Kidney glomerular epithelial cell (primary cell): ENCODE measurements at regions not wholly inside any gene's neighbourhood (a gene's known extent, or its start where the extent isn't known, plus 50 kb on each side); places are given as distances from the start of the nearest gene placed in this dataset.

ENCODE experiments used
- DNase-seq: peaks from one replicate; lab custom pipeline; 2025; lab: John Stamatoyannopoulos, UW

DNA sequence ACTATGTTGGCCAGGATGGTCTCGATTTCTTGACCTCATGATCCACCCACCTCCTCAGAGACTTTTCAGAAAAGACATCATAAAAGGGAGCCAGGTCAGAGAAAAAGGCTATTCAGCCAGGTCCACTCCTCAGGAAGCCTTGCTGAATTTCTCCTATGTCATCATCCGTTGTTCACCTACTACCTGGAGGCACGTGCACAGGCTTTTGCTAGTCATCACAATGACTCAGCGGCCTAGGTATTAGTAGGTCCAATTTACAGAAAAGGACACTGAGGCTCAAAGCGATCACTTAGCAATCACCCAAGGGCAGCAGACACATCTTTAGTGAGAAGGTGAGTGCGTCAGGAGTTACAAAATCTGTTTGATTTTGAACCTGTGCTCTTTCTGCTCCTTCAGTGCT, 72.3 kb upstream of the RAD23B start:
- DNase-seq: no peak

GRCh38 chr9:107211284-107211923, 71.7 kb upstream of the RAD23B start:
- no peak for DNase-seq

- DNase-seq: no peak
These were observed 70.5 kb upstream of the RAD23B start for GRCh38 chr9:107212613-107213012.

- no peak for DNase-seq
These were observed 70.0 kb upstream of the RAD23B start for GRCh38 chr9:107213080-107213479.

- peak; percentile 64 for DNase-seq
These were observed 69.5 kb upstream of the RAD23B start for GRCh38 chr9:107213561-107214028.

DNA sequence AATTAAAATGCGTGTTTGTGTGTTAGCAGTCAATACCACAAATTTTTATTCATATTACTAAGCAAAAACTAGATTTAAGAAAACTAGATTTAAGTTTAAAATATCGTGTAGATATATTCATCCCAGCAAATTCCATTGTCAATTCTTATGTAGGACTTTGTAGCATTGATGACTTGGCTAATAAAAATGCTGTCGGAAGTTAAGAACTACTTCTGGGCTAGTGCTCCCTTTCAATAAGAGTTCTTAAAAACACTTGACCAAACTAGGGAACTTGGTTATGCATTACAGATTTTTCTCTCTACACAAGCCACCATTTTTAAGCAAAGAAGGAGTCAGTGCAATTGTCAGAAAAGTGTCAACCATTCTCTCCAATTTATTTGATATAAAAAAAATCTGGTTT, 68.7 kb upstream of the RAD23B start:
- DNase-seq: no peak

- DNase-seq: no peak
These were observed 68.2 kb upstream of the RAD23B start for GRCh38 chr9:107214915-107215314.

DNA sequence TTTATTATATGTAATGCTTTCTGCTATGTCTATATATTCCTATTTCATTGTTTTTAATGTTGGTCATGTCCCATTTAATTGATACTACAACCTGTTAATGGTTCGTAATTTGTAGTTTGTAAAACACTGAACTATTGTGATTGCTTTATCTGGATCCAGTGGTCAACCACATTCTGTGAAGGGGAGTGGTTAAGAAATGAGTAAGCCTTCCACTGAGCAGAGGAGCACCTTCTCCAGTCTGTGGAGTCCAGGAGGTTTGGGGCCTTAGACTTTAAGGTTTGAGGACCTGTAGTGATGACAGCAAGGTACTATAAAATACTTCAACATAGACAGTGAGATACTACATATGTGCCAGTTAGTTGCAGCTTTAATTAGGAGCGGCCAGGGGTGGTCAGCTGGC, 67.7 kb upstream of the RAD23B start:
- peak; percentile 4 for DNase-seq

- no peak for DNase-seq
These were observed 66.8 kb upstream of the RAD23B start for GRCh38 chr9:107216329-107216728.

DNA sequence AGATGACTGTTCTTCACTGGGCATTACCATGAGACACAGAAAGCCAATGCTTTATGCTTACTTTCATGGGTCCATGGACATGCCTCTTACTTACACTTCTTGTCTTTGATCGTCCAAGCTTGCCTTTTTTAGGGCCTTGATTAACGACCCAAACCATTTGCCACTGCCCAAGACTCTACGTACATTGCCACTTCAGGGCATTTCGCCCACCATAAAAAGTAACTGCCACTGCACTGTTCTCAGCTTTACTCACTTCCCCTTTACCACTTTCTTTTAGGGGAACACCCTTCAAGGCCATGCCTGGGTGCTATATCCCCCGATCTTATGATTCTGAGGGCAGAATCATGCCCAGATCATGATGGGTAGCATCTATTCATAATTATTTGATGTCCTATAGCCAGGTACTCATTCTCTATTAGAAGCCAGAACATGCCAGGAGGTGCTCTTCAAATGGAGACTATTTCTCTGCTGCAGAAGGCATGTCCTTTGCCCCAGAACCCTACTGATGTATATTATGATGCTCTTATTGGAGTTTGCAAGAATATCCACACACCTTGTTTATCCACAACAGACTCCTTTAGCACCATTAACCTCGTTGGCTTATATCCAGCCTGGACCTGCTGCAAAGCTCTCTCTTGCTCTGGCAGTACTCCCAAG, 64.1 kb upstream of the RAD23B start:
- no peak for DNase-seq

GRCh38 chr9:107219486-107220077, 63.5 kb upstream of the RAD23B start:
- no peak for DNase-seq

DNA sequence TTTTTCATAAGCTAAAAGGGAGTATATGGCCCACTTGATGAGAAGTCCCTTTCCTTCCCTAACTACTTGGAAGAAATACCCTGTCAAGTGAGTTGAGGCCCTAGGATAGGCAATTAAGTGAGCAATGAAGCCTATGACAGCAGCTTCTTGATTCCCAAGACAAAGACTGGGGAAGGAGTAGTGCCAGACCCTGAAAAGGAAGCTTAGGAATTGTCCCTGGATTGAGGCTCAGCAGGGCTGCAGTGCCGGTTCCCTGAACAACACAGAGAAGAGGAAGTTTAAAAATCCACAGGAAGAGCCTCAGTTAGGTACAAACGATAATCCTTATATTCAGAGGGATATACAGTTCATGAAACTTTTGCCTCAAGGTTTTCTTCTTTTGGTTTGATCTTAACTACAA, 61.8 kb upstream of the RAD23B start:
- DNase-seq: no peak

- peak; percentile 55 for DNase-seq
These were observed 61.0 kb upstream of the RAD23B start for GRCh38 chr9:107222020-107222522.

DNA sequence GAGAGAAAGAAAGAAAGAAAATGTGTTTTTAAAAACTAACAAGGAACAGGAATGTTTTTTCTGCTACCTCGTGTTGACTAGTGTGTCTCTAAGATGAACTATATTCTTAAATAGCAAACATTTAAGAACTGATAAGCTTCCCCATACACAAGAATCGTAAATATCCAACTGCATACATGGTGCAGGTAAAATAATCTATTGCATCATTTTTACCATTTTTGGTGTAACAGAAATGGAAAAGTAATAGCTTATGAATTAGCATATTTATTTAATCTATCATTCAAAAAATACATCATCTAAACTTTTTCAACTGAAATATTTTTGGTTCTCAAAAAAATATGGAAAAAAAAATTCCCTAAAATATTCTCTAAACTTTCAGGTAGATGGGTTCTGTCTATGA, 59.7 kb upstream of the RAD23B start:
- DNase-seq: no peak

- DNase-seq: no peak
These were observed 58.8 kb upstream of the RAD23B start for GRCh38 chr9:107224252-107224651.

- DNase-seq: no peak
These were observed 56.7 kb upstream of the RAD23B start for GRCh38 chr9:107226421-107226820.

- DNase-seq: no peak
These were observed 55.3 kb upstream of the RAD23B start for GRCh38 chr9:107227774-107228173.

GRCh38 chr9:107228496-107229039, 54.5 kb upstream of the RAD23B start:
- DNase-seq: no peak

GRCh38 chr9:107229241-107229741, 53.8 kb upstream of the RAD23B start:
- no peak for DNase-seq
